IPS-11a (cell line): ENCODE measurements at regions not wholly inside any gene's neighbourhood (a gene's known extent, or its start where the extent isn't known, plus 50 kb on each side); places are given as distances from the start of the nearest gene placed in this dataset.

Experiments
- H3K4me3 ChIP-seq: one replicate; pipeline ENCODE4 v1.5.1; 2013; ENCODE audit warnings: low read depth, low read length, control low read depth

- H3K4me3 ChIP-seq: no peak overlapping the region
Observed at GRCh38 chr9:18333157-18333556, 140.8 kb upstream of the ADAMTSL1 start.

GRCh38 chr9:18335825-18336224 is 138.1 kb upstream of the ADAMTSL1 start:
- no peak overlapping the region for H3K4me3 ChIP-seq

- no peak overlapping the region for H3K4me3 ChIP-seq
Observed at GRCh38 chr9:18338042-18338441, 135.9 kb upstream of the ADAMTSL1 start.

GRCh38 chr9:18343784-18344183 is 130.2 kb upstream of the ADAMTSL1 start:
- no peak overlapping the region for H3K4me3 ChIP-seq

GRCh38 chr9:18346745-18347144 is 127.2 kb upstream of the ADAMTSL1 start:
- no peak overlapping the region for H3K4me3 ChIP-seq

GRCh38 chr9:18347386-18348082 is 126.4 kb upstream of the ADAMTSL1 start:
- no peak overlapping the region for H3K4me3 ChIP-seq

- no peak overlapping the region for H3K4me3 ChIP-seq
Observed at GRCh38 chr9:18348083-18348475, 125.9 kb upstream of the ADAMTSL1 start.

GRCh38 chr9:18349530-18349929 is 124.4 kb upstream of the ADAMTSL1 start:
- no peak overlapping the region for H3K4me3 ChIP-seq

GRCh38 chr9:18350036-18350435 is 123.9 kb upstream of the ADAMTSL1 start:
- no peak overlapping the region for H3K4me3 ChIP-seq

GRCh38 chr9:18350995-18351595 is 122.9 kb upstream of the ADAMTSL1 start:
- no peak overlapping the region for H3K4me3 ChIP-seq

GRCh38 chr9:18352711-18353110 is 121.2 kb upstream of the ADAMTSL1 start:
- H3K4me3 ChIP-seq: no peak overlapping the region

- no peak overlapping the region for H3K4me3 ChIP-seq
Observed at GRCh38 chr9:18353473-18353872, 120.5 kb upstream of the ADAMTSL1 start.

- no peak overlapping the region for H3K4me3 ChIP-seq
Observed at GRCh38 chr9:18357321-18357720, 116.6 kb upstream of the ADAMTSL1 start.

GRCh38 chr9:18358325-18358724 is 115.6 kb upstream of the ADAMTSL1 start:
- no peak overlapping the region for H3K4me3 ChIP-seq

GRCh38 chr9:18359335-18359734 is 114.6 kb upstream of the ADAMTSL1 start:
- no peak overlapping the region for H3K4me3 ChIP-seq

GRCh38 chr9:18360005-18360404 is 113.9 kb upstream of the ADAMTSL1 start:
- no peak overlapping the region for H3K4me3 ChIP-seq

GRCh38 chr9:18361646-18362045 is 112.3 kb upstream of the ADAMTSL1 start:
- no peak overlapping the region for H3K4me3 ChIP-seq

- no peak overlapping the region for H3K4me3 ChIP-seq
Observed at GRCh38 chr9:18362166-18362565, 111.8 kb upstream of the ADAMTSL1 start.

GRCh38 chr9:18362901-18363685 is 110.9 kb upstream of the ADAMTSL1 start:
- H3K4me3 ChIP-seq: no peak overlapping the region

- no peak overlapping the region for H3K4me3 ChIP-seq
Observed at GRCh38 chr9:18365651-18366050, 108.3 kb upstream of the ADAMTSL1 start.

GRCh38 chr9:18366184-18366583 is 107.8 kb upstream of the ADAMTSL1 start:
- H3K4me3 ChIP-seq: no peak overlapping the region

GRCh38 chr9:18368206-18368605 is 105.7 kb upstream of the ADAMTSL1 start:
- no peak overlapping the region for H3K4me3 ChIP-seq
